BLaER1 treated with 17β-estradiol and CSF1 and Interleukin-3, amounts not matched to agents 10 nM and 100 nM (cell line): ENCODE measurements at regions not wholly inside any gene's neighbourhood (a gene's known extent, or its start where the extent isn't known, plus 50 kb on each side); places are given as distances from the start of the nearest gene placed in this dataset.

Source experiments
- H3K27ac ChIP-seq, 11 experiments: shearing (Covaris generic); formaldehyde crosslinking; 2 replicates each; pipeline ENCODE4 v1.8.1; 2022
- H3K27me3 ChIP-seq, 11 experiments: shearing (Covaris generic); formaldehyde crosslinking; 2 replicates each; pipeline ENCODE4 v1.8.1; 2022
- H3K36me3 ChIP-seq, 11 experiments: shearing (Covaris generic); formaldehyde crosslinking; 2 replicates each; pipeline ENCODE4 v1.8.1; 2022
- H3K4me1 ChIP-seq, 10 experiments: shearing (Covaris generic); formaldehyde crosslinking; 2 replicates each; pipeline ENCODE4 v1.8.1; 2022
- H3K4me2 ChIP-seq, 11 experiments: shearing (Covaris generic); formaldehyde crosslinking; 2 replicates each; pipeline ENCODE4 v1.8.1; 2022
- H3K4me3 ChIP-seq, 10 experiments: shearing (Covaris generic); formaldehyde crosslinking; 2 replicates each; pipeline ENCODE4 v1.8.1; 2022
- H3K9ac ChIP-seq, 11 experiments: shearing (Covaris generic); formaldehyde crosslinking; 2 replicates each; pipeline ENCODE4 v1.8.1; 2022
- H3K9me3 ChIP-seq, 11 experiments: shearing (Covaris generic); formaldehyde crosslinking; replicated peaks in 1 of 11; 2 replicates each; pipeline ENCODE4 v1.8.1; 2022
- H4K20me1 ChIP-seq, 11 experiments: shearing (Covaris generic); formaldehyde crosslinking; 2 replicates each; pipeline ENCODE4 v1.8.1; 2022
- Cebpa-rat ChIP-seq, 11 experiments: shearing (Covaris generic); IDR thresholded peaks; 2 replicates each; pipeline ENCODE4 v1.8.1; 2022

GRCh38 chr2:49294225-49294624, 139.9 kb upstream of the FSHR start:
- Histone ChIP-seq H4K20me1 (no peaks in the 10 kb centered on the region), H3K27me3 (no peaks in the 10 kb centered on the region), H3K4me1 (no peaks in the 10 kb centered on the region), H3K4me3 (no peak overlapping the region), H3K9me3 (no peaks in the 10 kb centered on the region), H3K4me2 (no peak overlapping the region), H3K36me3 (no peaks in the 10 kb centered on the region), H3K9ac (no peak overlapping the region), H3K27ac (no peak overlapping the region)
- no peak for TF ChIP-seq Cebpa-rat (IDR thresholded peaks at IDR 0.05)

- H3K4me3 ChIP-seq, result no peak overlapping the region
- no peak for TF ChIP-seq Cebpa-rat (IDR thresholded peaks at IDR 0.05)
- H3K27ac ChIP-seq, result no peak overlapping the region
Measured at GRCh38 chr2:49291619-49292018, 137.3 kb upstream of the FSHR start.

GRCh38 chr2:49289711-49290110, 135.4 kb upstream of the FSHR start:
- no peak overlapping the region for H3K27ac ChIP-seq
- no peak for TF ChIP-seq Cebpa-rat (IDR thresholded peaks at IDR 0.05)
- H3K36me3 ChIP-seq, result no peaks in the 10 kb centered on the region
- no peaks in the 10 kb centered on the region for H3K4me1 ChIP-seq
- H3K4me3 ChIP-seq, result no peak overlapping the region
- H3K4me2 ChIP-seq, result no peak overlapping the region
- H3K9ac ChIP-seq, result no peak overlapping the region
- no peaks in the 10 kb centered on the region for H4K20me1 ChIP-seq
- no peaks in the 10 kb centered on the region for H3K27me3 ChIP-seq
- H3K9me3 ChIP-seq, result no peaks in the 10 kb centered on the region

More at GRCh38 chr2:49291619-49292018, 137.3 kb upstream of the FSHR start:
- Histone ChIP-seq H3K36me3 (no peaks in the 10 kb centered on the region), H3K9me3 (no peaks in the 10 kb centered on the region), H3K9ac (no peak overlapping the region), H3K4me1 (no peaks in the 10 kb centered on the region), H3K27me3 (no peaks in the 10 kb centered on the region), H4K20me1 (no peaks in the 10 kb centered on the region), H3K4me2 (no peak overlapping the region)

- no peaks in the 10 kb centered on the region for H3K27me3 ChIP-seq
- no peak overlapping the region for H3K27ac ChIP-seq
- no peak overlapping the region for H3K4me2 ChIP-seq
- no peaks in the 10 kb centered on the region for H4K20me1 ChIP-seq
- H3K36me3 ChIP-seq, result no peaks in the 10 kb centered on the region
- TF ChIP-seq Cebpa-rat (IDR thresholded peaks at IDR 0.05), result no peak
- H3K9ac ChIP-seq, result no peak overlapping the region
- H3K4me1 ChIP-seq, result no peaks in the 10 kb centered on the region
- no peak overlapping the region for H3K4me3 ChIP-seq
- H3K9me3 ChIP-seq, result no peaks in the 10 kb centered on the region
Measured at GRCh38 chr2:49288902-49289700, 134.8 kb upstream of the FSHR start.

- no peak for TF ChIP-seq Cebpa-rat (IDR thresholded peaks at IDR 0.05)
Measured at GRCh38 chr2:49288113-49288705, 133.9 kb upstream of the FSHR start.

GRCh38 chr2:49286726-49287125, 132.4 kb upstream of the FSHR start:
- TF ChIP-seq Cebpa-rat (IDR thresholded peaks at IDR 0.05), result no peak

More at GRCh38 chr2:49288113-49288705, 133.9 kb upstream of the FSHR start:
- Histone ChIP-seq H4K20me1 (no peaks in the 10 kb centered on the region), H3K4me2 (no peak overlapping the region), H3K4me3 (no peak overlapping the region), H3K27ac (no peak overlapping the region), H3K4me1 (no peaks in the 10 kb centered on the region), H3K36me3 (no peaks in the 10 kb centered on the region), H3K9me3 (no peaks in the 10 kb centered on the region), H3K27me3 (no peaks in the 10 kb centered on the region), H3K9ac (no peak overlapping the region)

GRCh38 chr2:49286045-49286444, 131.7 kb upstream of the FSHR start:
- TF ChIP-seq Cebpa-rat (IDR thresholded peaks at IDR 0.05), result no peak
- Histone ChIP-seq H3K27ac (no peak overlapping the region), H3K36me3 (no peaks in the 10 kb centered on the region)

More at GRCh38 chr2:49286726-49287125, 132.4 kb upstream of the FSHR start:
- Histone ChIP-seq H3K9me3 (no peaks in the 10 kb centered on the region), H3K36me3 (no peaks in the 10 kb centered on the region), H3K4me1 (no peaks in the 10 kb centered on the region), H3K4me2 (no peak overlapping the region), H3K4me3 (no peak overlapping the region), H3K27ac (no peak overlapping the region), H4K20me1 (no peaks in the 10 kb centered on the region), H3K27me3 (no peaks in the 10 kb centered on the region), H3K9ac (no peak overlapping the region)

GRCh38 chr2:49278561-49278960, 124.2 kb upstream of the FSHR start:
- Histone ChIP-seq H3K9me3 (peaks cover 14 to 25% (median 16%) of the 10 kb centered on the region in 11 experiments), H3K4me2 (no peak overlapping the region), H3K36me3 (no peaks in the 10 kb centered on the region), H3K27me3 (no peaks in the 10 kb centered on the region), H3K4me3 (no peak overlapping the region), H4K20me1 (no peaks in the 10 kb centered on the region), H3K27ac (no peak overlapping the region), H3K4me1 (no peaks in the 10 kb centered on the region), H3K9ac (no peak overlapping the region)
- TF ChIP-seq Cebpa-rat (IDR thresholded peaks at IDR 0.05), result no peak

More at GRCh38 chr2:49286045-49286444, 131.7 kb upstream of the FSHR start:
- Histone ChIP-seq H3K27me3 (no peaks in the 10 kb centered on the region), H3K9me3 (0 out of 22 replicates have a peak, but pooled peaks cover 0 to 2% (median 0%) of the 10 kb centered on the region in 11 experiments), H3K9ac (no peak overlapping the region), H3K4me1 (no peaks in the 10 kb centered on the region), H3K4me3 (no peak overlapping the region), H3K4me2 (no peak overlapping the region), H4K20me1 (no peaks in the 10 kb centered on the region)

GRCh38 chr2:49278141-49278540, 123.8 kb upstream of the FSHR start:
- H3K27me3 ChIP-seq, result no peaks in the 10 kb centered on the region
- no peak for TF ChIP-seq Cebpa-rat (IDR thresholded peaks at IDR 0.05)
- no peaks in the 10 kb centered on the region for H4K20me1 ChIP-seq
- H3K4me2 ChIP-seq, result no peak overlapping the region
- H3K36me3 ChIP-seq, result no peaks in the 10 kb centered on the region
- H3K27ac ChIP-seq, result no peak overlapping the region
- no peaks in the 10 kb centered on the region for H3K4me1 ChIP-seq
- no peak overlapping the region for H3K9ac ChIP-seq
- peaks cover 14 to 25% (median 16%) of the 10 kb centered on the region in 11 experiments for H3K9me3 ChIP-seq
- no peak overlapping the region for H3K4me3 ChIP-seq
